B cell (primary cell): ENCODE measurements at regions not wholly inside any gene's neighbourhood (a gene's known extent, or its start where the extent isn't known, plus 50 kb on each side); places are given as distances from the start of the nearest gene placed in this dataset.

Experiments
- ATAC-seq: fragments of 200-7000 bp; cut with Tn5 transposase; one replicate; pipeline ENCODE4 v1.10.0; 2021; ENCODE audit warnings: low read depth, mild to moderate bottlenecking, moderate number of reproducible peaks, moderate library complexity
- CTCF ChIA-PET: fragments of 350-600 bp; sonication (Branson Sonifier 250); formaldehyde crosslinking; loops from one replicate; lab custom pipeline; 2021; ENCODE audit warnings: antibody characterized with exemption, inconsistent platforms; lab: Charles Lee
- POLR2A ChIA-PET: fragments of 350-600 bp; sonication (Branson Sonifier 250); formaldehyde crosslinking; loops from one replicate; lab custom pipeline; 2021; ENCODE audit warnings: antibody characterized with exemption; lab: Charles Lee
- DNase-seq: peaks from one replicate; pipeline ENCODE4 v3.0.0; 2013
- H2AFZ ChIP-seq: 2 replicates; pipeline ENCODE4 v1.6.1; 2012; ENCODE audit warnings: mild to moderate bottlenecking, low read depth, low read length; ENCODE audit not compliant: insufficient read depth, poor library complexity, severe bottlenecking
- H3K27ac ChIP-seq, 2 donors: 1 replicate in 1 of 2; 2 replicates in 1 of 2; pipeline ENCODE4 v1.5.1; 2012 to 2013; ENCODE audit warnings: low read length in 2 of 2, mild to moderate bottlenecking in 2 of 2, moderate library complexity in 1 of 2
- H3K27me3 ChIP-seq, 4 experiments: fragments of 200-600 bp in 1 of 4; sonication (generic) in 1 of 4; replicated peaks in 1 of 4; 1 replicate in 2 of 4; 2 replicates in 2 of 4; pipeline versions ENCODE4 v1.6.1 to v1.7.0; 2013 to 2016; ENCODE audit warnings: low read length in 3 of 4, mild to moderate bottlenecking in 2 of 4, mixed read lengths in 1 of 4, moderate library complexity in 1 of 4; ENCODE audit not compliant: insufficient read depth in 4 of 4, control insufficient read depth in 3 of 4; ENCODE audit errors: control extremely low read depth in 1 of 4
- H3K36me3 ChIP-seq, 2 experiments: replicated peaks in 1 of 2; 1 replicate in 1 of 2; 2 replicates in 1 of 2; pipeline versions ENCODE4 v1.6.1 to v1.7.1; 2013; ENCODE audit warnings: low read length in 1 of 2; ENCODE audit not compliant: insufficient read depth in 2 of 2, control insufficient read depth in 1 of 2; ENCODE audit errors: control extremely low read depth in 1 of 2, extremely low read depth in 1 of 2
- H3K4me1 ChIP-seq, 2 donors: fragments of 200-600 bp in 1 of 2; sonication (generic) in 1 of 2; 1 replicate in 1 of 2; 2 replicates in 1 of 2; pipeline versions ENCODE4 v1.5.1 to v1.6.1; 2013 to 2017; ENCODE audit warnings: low read length in 2 of 2; ENCODE audit not compliant: control insufficient read depth in 2 of 2, insufficient read depth in 2 of 2
- H3K4me2 ChIP-seq: replicated peaks from 2 replicates; pipeline ENCODE3; 2012; ENCODE audit warnings: mild to moderate bottlenecking, low read depth, low read length; ENCODE audit not compliant: poor library complexity, severe bottlenecking
- H3K4me3 ChIP-seq, 5 experiments: fragments of 200-600 bp in 1 of 5; sonication (generic) in 1 of 5; 1 replicate in 3 of 5; 2 replicates in 2 of 5; pipeline versions ENCODE4 v1.5.1 to v1.7.0; 2011 to 2016; ENCODE audit warnings: low read length in 4 of 5, mild to moderate bottlenecking in 4 of 5, low read depth in 2 of 5, control low read depth in 1 of 5, moderate library complexity in 1 of 5; ENCODE audit not compliant: insufficient read depth in 1 of 5; ENCODE audit errors: control extremely low read depth in 1 of 5, extremely low read depth in 1 of 5
- H3K79me2 ChIP-seq: fragments of 200-600 bp; sonication (generic); one replicate; pipeline ENCODE4 v1.6.0; 2016; ENCODE audit warnings: low read length; ENCODE audit not compliant: control insufficient read depth, insufficient read depth
- H3K9ac ChIP-seq: fragments of 200-600 bp; sonication (generic); 2 replicates; pipeline ENCODE4 v1.6.1; 2017; ENCODE audit warnings: mild to moderate bottlenecking, low read length, moderate library complexity
- H3K9me3 ChIP-seq, 3 donors: one replicate each; pipeline versions ENCODE4 v1.6.1 to v1.7.1; 2013; ENCODE audit warnings: low read length in 2 of 3; ENCODE audit not compliant: control insufficient read depth in 2 of 3, insufficient read depth in 1 of 3; ENCODE audit errors: control extremely low read depth in 1 of 3
- H4K20me1 ChIP-seq: 2 replicates; pipeline ENCODE4 v1.6.0; 2012; ENCODE audit warnings: mild to moderate bottlenecking, low read length; ENCODE audit not compliant: insufficient read depth, control insufficient read depth, poor library complexity, severe bottlenecking
- H3K27ac Mint-ChIP-seq: one replicate; pipeline ENCODE4 v1.8.0; 2021; ENCODE audit warnings: mixed read lengths
- H3K27me3 Mint-ChIP-seq: one replicate; pipeline ENCODE4 v1.8.0; 2021; ENCODE audit warnings: mixed read lengths
- H3K4me1 Mint-ChIP-seq: one replicate; pipeline ENCODE4 v1.8.0; 2021; ENCODE audit warnings: mixed read lengths
- H3K4me3 Mint-ChIP-seq: one replicate; pipeline ENCODE4 v1.8.0; 2021; ENCODE audit warnings: mixed read lengths
- H3K9me3 Mint-ChIP-seq: one replicate; pipeline ENCODE4 v1.8.0; 2022; ENCODE audit warnings: mixed read lengths; ENCODE audit not compliant: insufficient read depth
- EZH2 ChIP-seq: IDR thresholded peaks from 2 replicates; pipeline ENCODE4 v1.6.1; 2012; ENCODE audit warnings: borderline replicate concordance, low read depth, mild to moderate bottlenecking, moderate library complexity, low read length; ENCODE audit not compliant: insufficient read depth, poor library complexity, severe bottlenecking
- WGBS: methylation state at CpG from one replicate; pipeline ENCODE4 v1.1.5; 2013; ENCODE audit warnings: missing lambda C conversion rate; ENCODE audit not compliant: insufficient coverage; 5-methylcytosine and 5-hydroxymethylcytosine counted together
- intact Hi-C: fragments of 100-400 bp; cut with micrococcal nuclease; formaldehyde crosslinking; loops from one replicate; pipeline ENCODE4 v1.10.0; 2022
- TF ChIP-seq, protein P1 (sequence below): fragments of 200-600 bp; IDR thresholded peaks from one replicate; pipeline ENCODE4 v1.8.0; 2022; ENCODE audit warnings: antibody characterized with exemption, mild to moderate bottlenecking

DNA sequence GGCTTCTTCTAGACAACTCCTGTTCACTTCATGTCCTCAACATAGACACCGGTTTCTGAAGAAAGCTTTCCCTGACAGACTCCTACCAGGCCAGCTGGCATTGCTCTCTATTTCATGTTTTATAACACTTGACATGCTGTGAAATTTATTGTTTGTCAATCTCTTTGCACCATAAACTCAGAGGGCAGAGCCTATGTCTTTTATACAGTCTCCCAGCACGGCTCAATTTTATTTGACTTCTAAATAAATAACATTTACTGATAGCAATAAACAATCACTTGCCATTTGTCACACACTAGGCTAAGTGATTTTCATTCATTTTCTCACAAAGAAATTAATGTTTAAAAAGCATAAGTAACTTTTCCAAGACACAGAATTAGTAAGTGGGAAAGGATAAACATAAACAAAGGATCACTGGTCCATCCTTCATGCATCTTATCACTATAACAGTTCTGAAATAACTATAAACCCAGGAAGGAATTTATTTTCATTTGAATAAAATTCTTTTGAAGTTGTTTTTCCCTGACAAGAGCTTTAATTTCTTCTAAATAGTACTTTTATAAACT, 577.6 kb downstream of the TECRL start:
- Histone ChIP-seq H3K79me2 (no peaks in the 10 kb centered on the region), H3K9ac (no peak overlapping the region), H3K27me3 (no peaks in the 10 kb centered on the region), H3K4me2 (no peak overlapping the region), H2AFZ (no peak overlapping the region), H3K36me3 (no peaks in the 10 kb centered on the region), H4K20me1 (no peaks in the 10 kb centered on the region), H3K4me3 (no peak overlapping the region), H3K27ac (no peak overlapping the region), H3K9me3 (no peaks in the 10 kb centered on the region), H3K4me1 (no peaks in the 10 kb centered on the region)
- H3K27me3 Mint-ChIP-seq, result no peaks in the 10 kb centered on the region
- TF ChIP-seq EZH2, result no peak
- TF ChIP-seq, protein P1, sequence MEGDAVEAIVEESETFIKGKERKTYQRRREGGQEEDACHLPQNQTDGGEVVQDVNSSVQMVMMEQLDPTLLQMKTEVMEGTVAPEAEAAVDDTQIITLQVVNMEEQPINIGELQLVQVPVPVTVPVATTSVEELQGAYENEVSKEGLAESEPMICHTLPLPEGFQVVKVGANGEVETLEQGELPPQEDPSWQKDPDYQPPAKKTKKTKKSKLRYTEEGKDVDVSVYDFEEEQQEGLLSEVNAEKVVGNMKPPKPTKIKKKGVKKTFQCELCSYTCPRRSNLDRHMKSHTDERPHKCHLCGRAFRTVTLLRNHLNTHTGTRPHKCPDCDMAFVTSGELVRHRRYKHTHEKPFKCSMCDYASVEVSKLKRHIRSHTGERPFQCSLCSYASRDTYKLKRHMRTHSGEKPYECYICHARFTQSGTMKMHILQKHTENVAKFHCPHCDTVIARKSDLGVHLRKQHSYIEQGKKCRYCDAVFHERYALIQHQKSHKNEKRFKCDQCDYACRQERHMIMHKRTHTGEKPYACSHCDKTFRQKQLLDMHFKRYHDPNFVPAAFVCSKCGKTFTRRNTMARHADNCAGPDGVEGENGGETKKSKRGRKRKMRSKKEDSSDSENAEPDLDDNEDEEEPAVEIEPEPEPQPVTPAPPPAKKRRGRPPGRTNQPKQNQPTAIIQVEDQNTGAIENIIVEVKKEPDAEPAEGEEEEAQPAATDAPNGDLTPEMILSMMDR, result no peak
- no peak for ATAC-seq
- ChIA-PET CTCF (no interaction called here), POLR2A (no interaction called here)
- H3K4me3 Mint-ChIP-seq, result no peak overlapping the region
- H3K9me3 Mint-ChIP-seq, result peaks cover 3% of the 10 kb centered on the region
- intact Hi-C loops, result no loop called here
- H3K27ac Mint-ChIP-seq, result no peak overlapping the region
- no peaks in the 10 kb centered on the region for H3K4me1 Mint-ChIP-seq
- no peak for DNase-seq
- WGBS, result 100% methylated on average over 1 of the region's 2 CpGs

GRCh38 chr4:63817196-63817865, 591.9 kb downstream of the TECRL start:
- TF ChIP-seq, protein P1, result no peak
- TF ChIP-seq EZH2, result no peak
- H3K27me3 ChIP-seq, result no peaks in the 10 kb centered on the region
- Mint-ChIP-seq H3K4me1 (no peaks in the 10 kb centered on the region), H3K9me3 (peaks cover 4% of the 10 kb centered on the region), H3K27me3 (no peaks in the 10 kb centered on the region), H3K27ac (no peak overlapping the region), H3K4me3 (no peak overlapping the region)
- no peak overlapping the region for H3K4me2 ChIP-seq
- H3K9ac ChIP-seq, result no peak overlapping the region
- ChIA-PET CTCF (no interaction called here), POLR2A (no interaction called here)
- H2AFZ ChIP-seq, result no peak overlapping the region
- H3K36me3 ChIP-seq, result no peaks in the 10 kb centered on the region
- 100% methylated on average over 3 of the region's 11 CpGs for WGBS
- intact Hi-C loops, result no loop called here
- H4K20me1 ChIP-seq, result no peaks in the 10 kb centered on the region
- H3K4me1 ChIP-seq, result no peaks in the 10 kb centered on the region
- no peak overlapping the region for H3K27ac ChIP-seq
- no peaks in the 10 kb centered on the region for H3K79me2 ChIP-seq
- H3K9me3 ChIP-seq, result peaks cover 0 to 13% (median 0%) of the 10 kb centered on the region in 3 donors
- DNase-seq, result no peak
- no peak for ATAC-seq
- no peak overlapping the region for H3K4me3 ChIP-seq
